A549 (cell line): ENCODE measurements at regions not wholly inside any gene's neighbourhood (a gene's known extent, or its start where the extent isn't known, plus 50 kb on each side); places are given as distances from the start of the nearest gene placed in this dataset.

ENCODE experiments used
- CBX8 ChIP-seq: fragments of 200-600 bp; sonication (generic); IDR thresholded peaks from 2 replicates; pipeline ENCODE4 v1.6.1; 2016
- CTCF ChIP-seq: fragments of >200 bp; sonication (Bioruptor Twin); formaldehyde crosslinking; IDR thresholded peaks from 3 replicates; pipeline ENCODE4 v1.5.1; 2016
- EP300 ChIP-seq, 2 experiments: fragments of >200 bp; sonication (Bioruptor Twin); formaldehyde crosslinking; IDR thresholded peaks; 2 replicates in 1 of 2; 3 replicates in 1 of 2; pipeline ENCODE4 v1.6.1; 2016 to 2017
- FOSL2 ChIP-seq, 2 experiments: fragments of 450-650 bp in 1 of 2; fragments of >200 bp in 1 of 2; sonication (Bioruptor Twin) in 1 of 2; formaldehyde crosslinking; IDR thresholded peaks; 2 replicates each; pipeline versions ENCODE4 v1.5.0 to v1.6.1; 2016 to 2020; ENCODE audit warnings: mild to moderate bottlenecking in 1 of 2, moderate library complexity in 1 of 2
- HES2 ChIP-seq: fragments of >200 bp; sonication (Bioruptor Twin); formaldehyde crosslinking; IDR thresholded peaks from 2 replicates; pipeline ENCODE4 v1.6.1; 2016
- POLR2A ChIP-seq: IDR thresholded peaks from 2 replicates; pipeline ENCODE4 v1.6.1; 2012; ENCODE audit warnings: mild to moderate bottlenecking, low read length
- USF2 ChIP-seq: fragments of 450-650 bp; IDR thresholded peaks from 2 replicates; pipeline ENCODE4 v1.6.1; 2014; ENCODE audit warnings: antibody characterized with exemption
- ZSCAN20 ChIP-seq: fragments of 250-450 bp; sonication (Bioruptor Pico); IDR thresholded peaks from 2 replicates; pipeline ENCODE4 v1.8.0; 2022; ENCODE audit warnings: mild to moderate bottlenecking, moderate library complexity

GRCh38 chr18:1848716-1849115, 722.6 kb downstream of the METTL4 start:
- TF ChIP-seq HES2 (no peak), ZSCAN20 (CRISPR knock-in tag) (no peak), CBX8 (no peak), EP300 (IDR thresholded peaks at IDR 0.05) (no peak), FOSL2 (IDR thresholded peaks at IDR 0.05) (no peak), FOSL2 (CRISPR knock-in tag; IDR thresholded peaks at IDR 0.05) (no peak), CTCF (no peak), USF2 (no peak), POLR2A (no peak)
